NT2/D1 (cell line): ENCODE measurements at regions not wholly inside any gene's neighbourhood (a gene's known extent, or its start where the extent isn't known, plus 50 kb on each side); places are given as distances from the start of the nearest gene placed in this dataset.

Experiments
- SUZ12 ChIP-seq: IDR thresholded peaks from 2 replicates; pipeline ENCODE4 v1.6.1; 2011; ENCODE audit not compliant: insufficient read length, insufficient read depth; ENCODE audit errors: extremely low read depth
- YY1 ChIP-seq: IDR thresholded peaks from 2 replicates; pipeline ENCODE4 v1.6.1; 2011; ENCODE audit not compliant: insufficient read length, insufficient read depth
- ZNF274 ChIP-seq: IDR thresholded peaks from 2 replicates; pipeline ENCODE4 v1.6.1; 2011; ENCODE audit warnings: mild to moderate bottlenecking, low read depth, low read length

GRCh38 chr10:4337563-4337962 is 488.4 kb upstream of the AKR1E2 start:
- no peak for TF ChIP-seq YY1
- TF ChIP-seq ZNF274, result no peak
- no peak for TF ChIP-seq SUZ12
